Heart right ventricle (tissue), 16 donors: ENCODE measurements at regions not wholly inside any gene's neighbourhood (a gene's known extent, or its start where the extent isn't known, plus 50 kb on each side); places are given as distances from the start of the nearest gene placed in this dataset.
A peak's percentile ranks its signal among the peaks of the same experiment; 100 is the strongest.

Experiments
- ATAC-seq, 8 donors: fragments of 200-7000 bp; cut with Tn5 transposase; one replicate each; pipeline ENCODE4 v1.9.1; 2020; ENCODE audit warnings: mild to moderate bottlenecking in 8 of 8, moderate library complexity in 8 of 8, moderate number of reproducible peaks in 1 of 8
- DNase-seq, 2 donors: peaks; one replicate each; pipeline ENCODE4 v3.0.0-alpha.2; 2020
- H3K27ac ChIP-seq, 10 donors: fragments of 200-600 bp; sonication (generic) in 2 of 10; one replicate each; pipeline versions ENCODE4 v1.5.0 to v1.8.0; 2020 to 2022; ENCODE audit warnings: mild to moderate bottlenecking in 3 of 10
- H3K27me3 ChIP-seq, 7 donors: fragments of 200-600 bp; one replicate each; pipeline ENCODE4 v1.8.0; 2021 to 2022; ENCODE audit warnings: mild to moderate bottlenecking in 2 of 7
- H3K36me3 ChIP-seq, 9 donors: fragments of 200-600 bp; sonication (generic) in 1 of 9; one replicate each; pipeline versions ENCODE4 v1.5.0 to v1.8.0; 2020 to 2022; ENCODE audit warnings: mild to moderate bottlenecking in 2 of 9
- H3K4me1 ChIP-seq, 9 donors: fragments of 200-600 bp; sonication (generic) in 1 of 9; one replicate each; pipeline versions ENCODE4 v1.5.0 to v1.8.0; 2020 to 2022; ENCODE audit warnings: mild to moderate bottlenecking in 4 of 9
- H3K4me3 ChIP-seq, 10 donors: fragments of 200-600 bp; sonication (generic) in 2 of 10; one replicate each; pipeline versions ENCODE4 v1.5.0 to v1.8.0; 2020 to 2022; ENCODE audit warnings: mild to moderate bottlenecking in 7 of 10, moderate library complexity in 2 of 10
- H3K9me3 ChIP-seq, 11 donors: fragments of 200-600 bp in 10 of 11; sonication (generic) in 2 of 11; one replicate each; pipeline versions ENCODE4 v1.5.0 to v1.8.0; 2013 to 2022; ENCODE audit warnings: mild to moderate bottlenecking in 2 of 11, control low read depth in 1 of 11, moderate library complexity in 1 of 11
- WGBS, 2 donors: extraction: QIAGEN DNeasy Blood & Tissue Kit; methylation state at CpG; one replicate each; pipeline ENCODE4 v1.1.7; 2013; ENCODE audit warnings: inconsistent platforms in 1 of 2; 5-methylcytosine and 5-hydroxymethylcytosine counted together
- intact Hi-C, 10 donors: fragments of 100-400 bp; cut with DNase I; formaldehyde crosslinking; loops; one replicate each; pipeline versions ENCODE4 v1.11.1 to v1.14.2; 2022
- TF ChIP-seq, protein P1 (sequence below), 9 donors: fragments of 200-600 bp; sonication (generic) in 2 of 9; IDR thresholded peaks; one replicate each; pipeline versions ENCODE4 v1.5.0 to v1.8.0; 2021 to 2022; ENCODE audit warnings: antibody characterized with exemption in 9 of 9, mild to moderate bottlenecking in 5 of 9, moderate library complexity in 1 of 9
- donor health status: Arrhythmogenic right ventricular cardiomyopathy.
- donor health status: ischemic (EF 13 %, LVEDD 7.1; RV severe dilation, severe dysfunction).
- donor health status: healthy with polysubstance abuse.
- donor health status: DM: no; HTN: yes; CAD: no.
- donor health status: DM: no; HTN: no; CAD: no.
- donor health status: ischemic (EF 25% LVEDD 6.9; RV normal size, moderate dysfunction).
- donor health status: ischemic (EF 25% LVEDD 5.7; RV mildly dilated, moderate dysfunction).
- donor health status: healthy.
- donor health status: DM: yes; HTN: yes; CAD: no.
- donor health status: Ischemic cardiomyopathy.
- donor health status: ischemic (EF 35%, LVEDD 5.7; RV mildly dilated, moderate dysfunction).
- donor health status: nonischemic (EF 11% LVEDD 7.7; RV severe dilation, severe dysfunction).
- donor health status: DM: yes; HTN: yes; CAD: no.
- donor health status: PGD.
- donor health status: ischemic (EF 29% LVEDD 5.4; RV normal size, mild dysfunction).
- donor health status: nonischemic (EF 23%, LVEDD 6.1; RV moderate dilation, normal function).

DNA sequence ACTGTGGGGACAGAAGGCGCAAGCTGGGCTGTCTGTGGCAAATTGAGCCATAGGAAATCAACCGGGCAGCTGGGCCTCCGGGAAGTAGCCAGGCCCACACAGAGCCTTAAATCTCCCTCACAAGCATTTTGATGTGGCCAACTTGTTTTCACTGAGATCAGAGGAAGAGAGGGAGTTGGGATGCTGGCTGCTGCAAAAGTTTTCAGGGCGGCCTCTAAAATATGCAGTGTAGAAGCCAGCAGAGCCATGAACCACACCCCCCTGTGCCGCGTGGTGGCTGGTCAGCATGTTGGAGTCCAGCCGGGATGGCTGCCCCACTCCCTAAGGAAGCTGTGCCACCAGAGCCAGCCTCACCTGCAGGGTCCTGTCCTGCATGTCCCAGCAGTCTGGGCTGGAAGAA lies 167.4 kb downstream of the CDC5L start:
- Histone ChIP-seq H3K27me3 (peaks cover 0 to 12% (median 0%) of the 10 kb centered on the region in 7 donors), H3K4me3 (no peak overlapping the region), H3K9me3 (no peaks in the 10 kb centered on the region), H3K36me3 (no peaks in the 10 kb centered on the region), H3K4me1 (peaks cover 0 to 19% (median 14%) of the 10 kb centered on the region in 9 donors), H3K27ac (no peak overlapping the region)
- TF ChIP-seq, protein P1, sequence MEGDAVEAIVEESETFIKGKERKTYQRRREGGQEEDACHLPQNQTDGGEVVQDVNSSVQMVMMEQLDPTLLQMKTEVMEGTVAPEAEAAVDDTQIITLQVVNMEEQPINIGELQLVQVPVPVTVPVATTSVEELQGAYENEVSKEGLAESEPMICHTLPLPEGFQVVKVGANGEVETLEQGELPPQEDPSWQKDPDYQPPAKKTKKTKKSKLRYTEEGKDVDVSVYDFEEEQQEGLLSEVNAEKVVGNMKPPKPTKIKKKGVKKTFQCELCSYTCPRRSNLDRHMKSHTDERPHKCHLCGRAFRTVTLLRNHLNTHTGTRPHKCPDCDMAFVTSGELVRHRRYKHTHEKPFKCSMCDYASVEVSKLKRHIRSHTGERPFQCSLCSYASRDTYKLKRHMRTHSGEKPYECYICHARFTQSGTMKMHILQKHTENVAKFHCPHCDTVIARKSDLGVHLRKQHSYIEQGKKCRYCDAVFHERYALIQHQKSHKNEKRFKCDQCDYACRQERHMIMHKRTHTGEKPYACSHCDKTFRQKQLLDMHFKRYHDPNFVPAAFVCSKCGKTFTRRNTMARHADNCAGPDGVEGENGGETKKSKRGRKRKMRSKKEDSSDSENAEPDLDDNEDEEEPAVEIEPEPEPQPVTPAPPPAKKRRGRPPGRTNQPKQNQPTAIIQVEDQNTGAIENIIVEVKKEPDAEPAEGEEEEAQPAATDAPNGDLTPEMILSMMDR (IDR thresholded peaks at IDR 0.05) = no peak
- ATAC-seq (peak in 1 of 8 donors; percentile 12), DNase-seq (no peak)
- intact Hi-C loops = no loop called here
- 69 to 72% methylated on average over 7 of the region's 7 CpGs for WGBS, 2 donors

DNA sequence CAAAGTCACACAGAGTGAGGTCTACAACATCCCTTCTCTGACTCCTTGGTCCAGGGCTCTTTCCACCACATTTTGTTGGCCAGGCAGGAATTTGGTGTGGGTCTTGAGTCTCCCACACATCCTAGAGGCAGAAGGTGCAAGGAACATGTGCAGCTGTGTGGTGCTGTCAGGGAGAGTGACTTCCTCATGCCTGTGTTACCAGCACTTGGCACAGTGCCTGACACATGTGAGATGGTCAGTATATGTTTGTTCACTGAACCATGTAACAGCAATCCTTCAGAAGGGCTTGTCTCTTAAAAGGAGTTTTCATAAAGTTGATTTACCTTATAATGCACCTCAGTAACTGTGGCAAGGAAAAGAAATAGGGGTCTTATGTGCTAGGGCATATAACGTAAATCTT lies 168.5 kb downstream of the CDC5L start:
- WGBS, 2 donors = 0 to 3% methylated on average over 1 of the region's 1 CpG
- intact Hi-C loops = no loop called here
- DNase-seq (no peak), ATAC-seq (no peak)
- H3K9me3 ChIP-seq = no peaks in the 10 kb centered on the region
- TF ChIP-seq, protein P1 (IDR thresholded peaks at IDR 0.05) = no peak
- no peak overlapping the region for H3K4me3 ChIP-seq
- H3K27me3 ChIP-seq = peaks cover 0 to 21% (median 5%) of the 10 kb centered on the region in 7 donors
- H3K27ac ChIP-seq = no peak overlapping the region
- H3K36me3 ChIP-seq = no peaks in the 10 kb centered on the region
- peaks cover 0 to 23% (median 14%) of the 10 kb centered on the region in 9 donors for H3K4me1 ChIP-seq

DNA sequence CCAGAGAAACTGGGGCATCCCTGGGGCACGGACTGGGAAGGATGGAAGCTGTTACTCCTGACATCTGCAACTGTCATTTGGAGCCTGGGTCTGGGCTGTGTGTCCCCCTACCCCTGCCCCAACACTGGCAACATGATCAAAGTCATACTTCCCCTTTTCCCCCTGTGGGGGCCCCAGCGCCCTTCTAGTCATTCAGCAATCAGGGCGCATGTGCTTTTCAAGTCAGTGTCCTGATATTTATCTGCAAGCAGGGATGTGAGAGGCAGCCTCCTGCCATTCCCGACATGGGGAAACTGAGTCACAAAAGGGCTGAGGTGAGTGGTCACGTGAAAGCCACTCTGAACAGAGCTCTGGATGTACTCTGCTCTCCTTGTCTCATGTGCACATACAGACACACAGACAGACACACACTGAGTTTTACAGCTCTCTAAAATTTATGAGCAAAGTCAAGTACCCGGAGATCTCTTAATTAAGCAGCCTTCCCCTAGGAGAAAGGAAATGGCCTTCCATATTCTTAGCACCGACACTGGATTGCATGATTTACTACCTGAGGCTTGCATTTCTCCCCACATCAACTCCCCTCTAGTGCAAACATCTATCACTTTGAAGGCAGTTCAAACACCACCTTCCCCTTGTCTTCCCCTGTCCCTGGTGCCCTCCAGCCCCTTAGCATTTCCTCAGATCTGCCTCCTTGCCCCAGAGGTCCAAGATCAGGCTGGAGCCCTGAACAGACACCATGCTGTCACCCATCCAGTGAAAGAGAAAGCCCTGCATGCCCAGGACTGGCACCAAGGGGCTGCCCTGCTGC lies 170.7 kb downstream of the CDC5L start:
- 72 to 84% methylated on average over 7 of the region's 7 CpGs for WGBS, 2 donors
- no peaks in the 10 kb centered on the region for H3K36me3 ChIP-seq
- H3K27me3 ChIP-seq = peaks cover 0 to 30% (median 10%) of the 10 kb centered on the region in 7 donors
- intact Hi-C loops = no loop called here
- no peak overlapping the region for H3K4me3 ChIP-seq
- TF ChIP-seq, protein P1 (IDR thresholded peaks at IDR 0.05) = no peak
- H3K4me1 ChIP-seq = peaks cover 0 to 40% (median 14%) of the 10 kb centered on the region in 9 donors
- DNase-seq = no peak
- H3K9me3 ChIP-seq = no peaks in the 10 kb centered on the region
- H3K27ac ChIP-seq = peak overlapping the region in 3 of 10 donors; percentile 4 to 60 (median 31)
- ATAC-seq = peak in 1 of 8 donors; percentile 13

DNA sequence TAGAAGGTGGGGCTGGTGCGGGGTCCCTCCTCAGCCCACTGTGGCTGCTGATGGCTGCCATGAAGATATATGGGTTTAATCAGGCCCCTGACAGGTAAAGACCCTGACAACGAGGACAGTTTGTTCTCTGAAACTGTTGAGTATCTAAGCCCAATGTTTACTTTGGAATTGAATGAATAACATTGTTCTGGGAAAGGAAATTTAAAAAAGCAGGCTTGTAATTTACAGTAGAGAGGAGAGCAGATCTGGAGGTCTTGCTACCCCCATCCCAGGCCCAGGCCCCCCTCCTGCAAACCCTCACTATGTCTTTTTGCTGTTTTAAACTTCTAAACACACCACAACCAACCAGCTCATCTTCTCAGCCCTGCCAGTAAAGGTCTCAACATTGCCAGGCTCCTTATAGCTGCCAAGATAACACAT lies 171.3 kb downstream of the CDC5L start:
- DNase-seq (no peak), ATAC-seq (peak in 5 of 8 donors; percentile 15 to 59 (median 30))
- Histone ChIP-seq H3K36me3 (no peaks in the 10 kb centered on the region), H3K27me3 (peaks cover 0 to 30% (median 10%) of the 10 kb centered on the region in 7 donors), H3K9me3 (no peaks in the 10 kb centered on the region), H3K27ac (peak overlapping the region in 3 of 10 donors; percentile 22 to 60 (median 31)), H3K4me3 (no peak overlapping the region), H3K4me1 (peaks cover 0 to 46% (median 16%) of the 10 kb centered on the region in 9 donors)
- intact Hi-C loops = no loop called here
- TF ChIP-seq, protein P1 (IDR thresholded peaks at IDR 0.05) = no peak
- WGBS, 2 donors = 37 to 51% methylated on average over 2 of the region's 2 CpGs
